ENCODE measurements at regions not wholly inside any gene's neighbourhood (a gene's known extent, or its start where the extent isn't known, plus 50 kb on each side); places are given as distances from the start of the nearest gene placed in this dataset.

- TF ChIP-seq ZBTB40 (IDR thresholded peaks at IDR 0.05) (no peak), ZBTB40 (CRISPR knock-in tag; IDR thresholded peaks at IDR 0.05) (no peak), RFX5 (IDR thresholded peaks at IDR 0.05; ENCODE audit: low read depth, low read length) (no peak), MYBL2 (IDR thresholded peaks at IDR 0.05; ENCODE audit: low read depth) (no peak), MYBL2 (CRISPR knock-in tag; IDR thresholded peaks at IDR 0.05; ENCODE audit: borderline replicate concordance) (no peak), ZZZ3 (IDR thresholded peaks at IDR 0.05) (no peak), PHF8 (IDR thresholded peaks at IDR 0.05; ENCODE audit: borderline replicate concordance, low read length) (no peak), TAF1 (IDR thresholded peaks at IDR 0.05; ENCODE audit: control insufficient read depth, extremely low read depth, insufficient read depth, low read length, severe bottlenecking) (no peak), EP300 (IDR thresholded peaks at IDR 0.05; ENCODE audit: low read length) (no peak), PTBP1 (IDR thresholded peaks at IDR 0.05; ENCODE audit: low read depth, low read length) (no peak), ZNF174 (CRISPR knock-in tag; IDR thresholded peaks at IDR 0.05) (no peak)
- TF ChIP-seq, protein P1, sequence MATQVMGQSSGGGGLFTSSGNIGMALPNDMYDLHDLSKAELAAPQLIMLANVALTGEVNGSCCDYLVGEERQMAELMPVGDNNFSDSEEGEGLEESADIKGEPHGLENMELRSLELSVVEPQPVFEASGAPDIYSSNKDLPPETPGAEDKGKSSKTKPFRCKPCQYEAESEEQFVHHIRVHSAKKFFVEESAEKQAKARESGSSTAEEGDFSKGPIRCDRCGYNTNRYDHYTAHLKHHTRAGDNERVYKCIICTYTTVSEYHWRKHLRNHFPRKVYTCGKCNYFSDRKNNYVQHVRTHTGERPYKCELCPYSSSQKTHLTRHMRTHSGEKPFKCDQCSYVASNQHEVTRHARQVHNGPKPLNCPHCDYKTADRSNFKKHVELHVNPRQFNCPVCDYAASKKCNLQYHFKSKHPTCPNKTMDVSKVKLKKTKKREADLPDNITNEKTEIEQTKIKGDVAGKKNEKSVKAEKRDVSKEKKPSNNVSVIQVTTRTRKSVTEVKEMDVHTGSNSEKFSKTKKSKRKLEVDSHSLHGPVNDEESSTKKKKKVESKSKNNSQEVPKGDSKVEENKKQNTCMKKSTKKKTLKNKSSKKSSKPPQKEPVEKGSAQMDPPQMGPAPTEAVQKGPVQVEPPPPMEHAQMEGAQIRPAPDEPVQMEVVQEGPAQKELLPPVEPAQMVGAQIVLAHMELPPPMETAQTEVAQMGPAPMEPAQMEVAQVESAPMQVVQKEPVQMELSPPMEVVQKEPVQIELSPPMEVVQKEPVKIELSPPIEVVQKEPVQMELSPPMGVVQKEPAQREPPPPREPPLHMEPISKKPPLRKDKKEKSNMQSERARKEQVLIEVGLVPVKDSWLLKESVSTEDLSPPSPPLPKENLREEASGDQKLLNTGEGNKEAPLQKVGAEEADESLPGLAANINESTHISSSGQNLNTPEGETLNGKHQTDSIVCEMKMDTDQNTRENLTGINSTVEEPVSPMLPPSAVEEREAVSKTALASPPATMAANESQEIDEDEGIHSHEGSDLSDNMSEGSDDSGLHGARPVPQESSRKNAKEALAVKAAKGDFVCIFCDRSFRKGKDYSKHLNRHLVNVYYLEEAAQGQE (IDR thresholded peaks at IDR 0.05; ENCODE audit: borderline replicate concordance), result no peak
- TF ChIP-seq, protein P1 (CRISPR knock-in tag; IDR thresholded peaks at IDR 0.05; ENCODE audit: low read depth), result no peak
- TF ChIP-seq, protein P2, sequence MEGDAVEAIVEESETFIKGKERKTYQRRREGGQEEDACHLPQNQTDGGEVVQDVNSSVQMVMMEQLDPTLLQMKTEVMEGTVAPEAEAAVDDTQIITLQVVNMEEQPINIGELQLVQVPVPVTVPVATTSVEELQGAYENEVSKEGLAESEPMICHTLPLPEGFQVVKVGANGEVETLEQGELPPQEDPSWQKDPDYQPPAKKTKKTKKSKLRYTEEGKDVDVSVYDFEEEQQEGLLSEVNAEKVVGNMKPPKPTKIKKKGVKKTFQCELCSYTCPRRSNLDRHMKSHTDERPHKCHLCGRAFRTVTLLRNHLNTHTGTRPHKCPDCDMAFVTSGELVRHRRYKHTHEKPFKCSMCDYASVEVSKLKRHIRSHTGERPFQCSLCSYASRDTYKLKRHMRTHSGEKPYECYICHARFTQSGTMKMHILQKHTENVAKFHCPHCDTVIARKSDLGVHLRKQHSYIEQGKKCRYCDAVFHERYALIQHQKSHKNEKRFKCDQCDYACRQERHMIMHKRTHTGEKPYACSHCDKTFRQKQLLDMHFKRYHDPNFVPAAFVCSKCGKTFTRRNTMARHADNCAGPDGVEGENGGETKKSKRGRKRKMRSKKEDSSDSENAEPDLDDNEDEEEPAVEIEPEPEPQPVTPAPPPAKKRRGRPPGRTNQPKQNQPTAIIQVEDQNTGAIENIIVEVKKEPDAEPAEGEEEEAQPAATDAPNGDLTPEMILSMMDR (IDR thresholded peaks at IDR 0.05 in 2 of 3, conservative IDR thresholded peaks at IDR 0.05 in 1 of 3; ENCODE audit: insufficient read depth in 2 of 3, low read depth in 1 of 3, low read length in 3 of 3), result no peak
These were observed 215.0 kb upstream of the PWP1 start for GRCh38 chr12:107470645-107471044.
